ENCODE measurements at regions not wholly inside any gene's neighbourhood (a gene's known extent, or its start where the extent isn't known, plus 50 kb on each side); places are given as distances from the start of the nearest gene placed in this dataset.

- DNase-seq = no peak
Measured at GRCh38 chr7:106606120-106606519, 54.8 kb downstream of the CCDC71L start.

- no peak for DNase-seq
Measured at GRCh38 chr7:106604971-106605370, 56.0 kb downstream of the CCDC71L start.

GRCh38 chr7:106604303-106604924 is 56.5 kb downstream of the CCDC71L start:
- DNase-seq = no peak

- no peak for DNase-seq
Measured at GRCh38 chr7:106603346-106603745, 57.6 kb downstream of the CCDC71L start.

- no peak for DNase-seq
Measured at GRCh38 chr7:106602062-106602461, 58.9 kb downstream of the CCDC71L start.

GRCh38 chr7:106600569-106601373 is 60.2 kb downstream of the CCDC71L start:
- DNase-seq = no peak

- DNase-seq = no peak
Measured at GRCh38 chr7:106599343-106599698, 61.6 kb downstream of the CCDC71L start.

DNA sequence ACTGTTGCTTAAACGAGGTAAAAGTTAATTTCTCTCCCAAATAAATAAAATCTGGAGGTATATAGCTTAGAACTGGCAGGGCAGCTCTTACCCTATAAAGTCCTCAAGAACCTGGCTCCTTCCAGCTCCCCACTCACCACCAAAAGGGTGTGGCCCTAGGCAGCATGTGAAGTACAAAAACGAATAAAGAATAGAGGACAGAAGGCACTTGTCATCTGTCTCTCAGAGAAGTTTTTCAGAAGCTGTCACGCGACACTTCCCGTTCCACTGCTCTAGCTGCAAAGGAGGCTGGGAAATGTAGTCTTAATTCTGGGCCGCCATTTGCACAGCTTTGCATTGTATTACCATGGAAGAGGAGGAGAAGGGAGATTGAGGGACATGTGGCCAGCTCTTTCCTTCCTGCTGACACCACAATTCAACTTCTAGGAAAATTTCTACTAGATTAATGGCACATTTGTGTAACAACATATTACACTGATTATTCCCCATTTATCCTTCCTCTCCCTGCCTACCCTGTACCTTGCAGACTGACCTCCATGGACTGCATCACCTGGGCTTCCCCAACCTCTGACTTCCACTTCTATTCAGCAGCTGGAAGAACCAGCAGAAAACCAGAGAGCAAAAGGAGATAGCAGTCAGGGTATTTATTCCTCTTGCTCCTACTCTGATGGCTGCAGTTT is 62.2 kb downstream of the CCDC71L start:
- DNase-seq = no peak

DNA sequence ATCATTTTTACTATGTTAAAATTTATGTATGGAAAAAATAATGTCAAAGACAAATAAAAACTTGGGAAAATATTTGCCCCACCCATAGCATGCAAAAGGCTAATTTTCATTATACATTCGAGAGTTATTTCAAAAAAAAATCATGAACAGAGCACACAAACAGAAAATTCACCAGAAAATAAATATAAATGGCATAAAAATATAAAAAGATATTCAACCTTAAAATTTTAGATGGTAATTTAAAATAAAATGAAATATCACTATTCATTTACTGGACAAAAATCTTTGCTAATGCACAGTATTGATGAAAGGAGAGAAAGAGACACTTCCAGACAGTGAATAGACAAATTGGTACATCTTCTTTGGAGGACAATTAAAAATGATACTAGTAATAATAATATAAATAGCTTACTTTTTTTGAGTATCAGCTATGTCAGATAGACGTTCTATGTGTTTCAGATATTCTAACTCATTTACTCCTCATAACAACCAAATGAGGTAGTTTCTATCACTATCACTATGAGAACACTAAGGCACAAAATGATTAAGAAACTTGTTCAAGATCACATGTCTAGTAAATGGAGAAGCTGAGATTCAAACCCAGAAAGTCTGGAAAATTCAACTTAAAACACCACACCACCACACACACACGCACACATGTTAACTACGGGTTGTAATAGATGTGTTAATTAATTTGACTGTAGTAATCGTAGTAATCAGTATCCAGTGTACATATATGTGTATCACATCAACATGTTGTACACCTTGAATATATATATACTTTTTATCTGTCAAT is 63.0 kb downstream of the CCDC71L start:
- DNase-seq = no peak

DNA sequence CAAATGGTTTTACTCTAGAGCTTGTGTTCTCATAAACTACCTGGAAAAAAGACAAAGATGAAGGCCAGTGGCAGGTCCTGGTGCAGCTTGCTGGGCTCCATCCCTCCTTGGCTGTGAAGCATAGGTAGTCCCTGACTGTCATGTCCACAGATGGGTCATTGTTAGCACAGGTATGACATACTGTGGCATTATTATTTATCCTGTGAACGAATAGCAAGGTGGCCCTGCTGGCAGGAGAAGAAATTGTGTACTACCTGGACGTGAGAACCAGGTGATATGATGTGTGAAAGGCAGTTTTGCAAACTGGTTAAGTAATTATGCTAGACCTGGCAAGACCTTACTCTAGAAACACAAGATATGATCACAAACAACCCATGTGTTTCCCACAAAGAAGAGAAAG is 63.9 kb downstream of the CCDC71L start:
- no peak for DNase-seq

- DNase-seq = no peak
Measured at GRCh38 chr7:106595922-106596321, 65.0 kb downstream of the CCDC71L start.

DNA sequence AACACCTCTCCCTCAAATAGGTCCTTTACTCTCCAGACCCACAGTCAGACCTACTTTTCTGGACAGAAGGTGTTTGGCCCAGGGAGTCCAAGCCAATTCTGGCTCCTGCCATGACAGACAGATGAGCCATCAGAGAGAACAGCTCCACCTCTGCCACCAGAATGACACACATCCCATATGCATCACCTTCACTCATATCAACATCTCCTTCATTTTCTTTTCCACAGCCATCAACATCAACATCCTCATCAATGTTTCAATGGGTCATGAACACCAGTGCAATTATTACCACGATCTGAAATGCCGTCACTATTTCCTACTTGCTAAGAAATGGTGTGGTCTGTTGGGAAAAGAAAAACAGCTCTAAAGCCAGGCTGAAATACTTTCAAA is 67.9 kb downstream of the CCDC71L start:
- DNase-seq = no peak

GRCh38 chr7:106592282-106593027 is 68.5 kb downstream of the CCDC71L start:
- no peak for DNase-seq

- DNase-seq = no peak
Measured at GRCh38 chr7:106591146-106591545, 69.8 kb downstream of the CCDC71L start.

GRCh38 chr7:106590209-106590816 is 70.6 kb downstream of the CCDC71L start:
- DNase-seq = no peak

- DNase-seq = no peak
Measured at GRCh38 chr7:106589198-106589879, 71.6 kb downstream of the CCDC71L start.

DNA sequence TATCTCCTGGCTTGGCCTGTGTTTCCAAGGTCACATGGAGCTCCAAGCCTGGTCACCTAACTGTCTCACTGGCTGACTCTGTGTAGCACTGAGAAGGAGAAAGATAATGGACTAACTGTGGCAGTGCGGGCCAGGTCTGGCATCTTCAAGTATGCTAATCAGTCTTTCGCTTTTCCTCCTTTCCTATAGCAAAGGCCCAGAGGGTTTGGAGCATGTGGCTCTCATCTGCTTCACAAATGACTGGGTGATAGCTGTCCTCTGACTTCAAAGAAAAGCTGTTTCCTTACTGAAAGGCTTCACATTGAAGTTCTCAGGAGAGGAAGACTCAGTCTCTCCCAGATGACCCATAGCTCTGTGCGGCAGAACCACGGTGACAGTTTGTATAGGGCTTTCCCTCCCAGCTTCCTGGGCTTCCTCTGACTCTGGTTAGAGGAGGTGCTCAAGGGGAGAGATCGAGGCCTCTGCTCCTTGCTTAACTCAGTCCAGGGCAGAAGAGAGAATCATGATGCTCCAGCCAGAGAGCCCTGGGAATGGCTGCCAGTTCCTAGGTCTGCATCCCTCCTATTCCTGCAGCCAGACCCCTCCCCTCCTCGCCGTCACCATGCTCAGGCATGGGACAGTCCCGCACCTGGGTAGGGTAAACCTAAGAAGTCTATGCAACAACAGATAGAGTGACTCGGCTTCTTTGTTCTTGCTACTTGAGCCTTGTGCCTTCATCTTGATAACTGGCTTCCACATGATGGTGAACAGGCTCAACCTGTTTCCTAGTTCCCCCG is 72.3 kb downstream of the CCDC71L start:
- no peak for DNase-seq

DNA sequence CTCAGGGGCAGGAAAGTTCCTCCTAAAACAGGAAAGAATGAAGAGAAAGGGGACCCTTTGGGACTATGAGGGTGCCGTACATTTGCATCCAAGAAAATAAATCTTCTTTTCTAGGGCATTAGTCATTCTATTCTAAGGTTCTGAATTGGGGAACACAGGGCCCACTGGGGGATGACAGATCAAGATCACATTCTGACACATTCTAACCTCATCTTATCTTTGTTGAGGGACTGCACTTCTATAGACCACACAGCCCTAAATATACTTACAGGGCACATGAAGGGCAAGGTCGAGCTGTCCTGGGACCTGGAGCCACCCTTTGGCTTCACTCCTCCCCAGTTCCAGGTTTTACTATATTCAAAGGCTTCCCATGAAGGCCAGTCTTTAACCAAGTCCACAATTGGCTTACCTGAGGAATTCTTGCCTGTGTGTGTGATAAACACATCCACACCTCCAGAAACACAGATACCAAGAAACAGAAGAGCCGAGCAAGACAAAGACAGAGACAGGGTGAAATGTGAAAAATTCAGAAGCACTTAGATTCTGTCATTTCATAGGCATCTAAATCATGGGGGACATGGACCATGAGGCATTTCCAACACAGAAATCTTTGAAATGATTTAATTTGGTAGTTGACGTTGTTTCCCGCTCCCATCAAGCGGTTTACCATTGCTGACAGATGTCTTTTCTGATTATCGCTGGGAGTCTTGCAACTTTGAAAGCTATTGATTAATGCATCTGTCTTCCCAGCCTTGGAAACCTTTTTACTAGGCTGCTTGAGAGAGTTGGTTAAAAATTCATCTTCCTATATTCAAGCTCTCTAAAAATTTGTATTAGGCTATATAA is 75.8 kb downstream of the CCDC71L start:
- no peak for DNase-seq

Data from NCI-H1694 (cell line).